Vagina (tissue), 2 donors: ENCODE measurements at regions not wholly inside any gene's neighbourhood (a gene's known extent, or its start where the extent isn't known, plus 50 kb on each side); places are given as distances from the start of the nearest gene placed in this dataset.

Experiments
- DNase-seq, 2 donors: peaks; one replicate each; pipeline ENCODE4 v3.0.0-alpha.2; 2017; ENCODE audit errors: extremely low spot score in 2 of 2
- H3K27ac ChIP-seq: fragments of 200-600 bp; sonication (generic); one replicate; pipeline ENCODE4 v1.5.1; 2019
- H3K27me3 ChIP-seq: fragments of 200-600 bp; sonication (generic); one replicate; pipeline ENCODE4 v1.5.1; 2019
- H3K36me3 ChIP-seq, 2 donors: fragments of 200-600 bp; sonication (generic); one replicate each; pipeline ENCODE4 v1.5.1; 2017 to 2019
- H3K4me1 ChIP-seq: fragments of 200-600 bp; sonication (generic); one replicate; pipeline ENCODE4 v1.5.1; 2019
- H3K4me3 ChIP-seq, 2 donors: fragments of 200-600 bp; sonication (generic); 1 replicate in 1 of 2; 2 replicates in 1 of 2; pipeline ENCODE4 v1.5.1; 2016 to 2019
- H3K9me3 ChIP-seq: fragments of 200-600 bp; sonication (generic); one replicate; pipeline ENCODE4 v1.5.1; 2019
- POLR2A ChIP-seq, 2 donors: fragments of 450-650 bp; IDR thresholded peaks; one replicate each; pipeline ENCODE4 v1.6.1; 2017; ENCODE audit warnings: antibody characterized with exemption in 2 of 2, mild to moderate bottlenecking in 2 of 2, moderate library complexity in 2 of 2
- POLR2AphosphoS5 ChIP-seq, 2 donors: sonication (generic); formaldehyde crosslinking; IDR thresholded peaks; one replicate each; pipeline ENCODE4 v1.9.0; 2017; ENCODE audit warnings: antibody characterized with exemption in 2 of 2, mild to moderate bottlenecking in 2 of 2, low read depth in 1 of 2; ENCODE audit not compliant: insufficient read depth in 1 of 2
- intact Hi-C: fragments of 100-400 bp; cut with DNase I; formaldehyde crosslinking; loops from one replicate; pipeline ENCODE4 v1.15.1; 2023
- TF ChIP-seq, protein P1 (sequence below), 3 experiments: fragments of 450-650 bp in 2 of 3; fragments of 200-600 bp in 1 of 3; sonication (generic) in 1 of 3; IDR thresholded peaks; one replicate each; pipeline ENCODE4 v1.5.1; 2017 to 2019; ENCODE audit warnings: antibody characterized with exemption in 3 of 3, mild to moderate bottlenecking in 2 of 3, moderate library complexity in 2 of 3

DNA sequence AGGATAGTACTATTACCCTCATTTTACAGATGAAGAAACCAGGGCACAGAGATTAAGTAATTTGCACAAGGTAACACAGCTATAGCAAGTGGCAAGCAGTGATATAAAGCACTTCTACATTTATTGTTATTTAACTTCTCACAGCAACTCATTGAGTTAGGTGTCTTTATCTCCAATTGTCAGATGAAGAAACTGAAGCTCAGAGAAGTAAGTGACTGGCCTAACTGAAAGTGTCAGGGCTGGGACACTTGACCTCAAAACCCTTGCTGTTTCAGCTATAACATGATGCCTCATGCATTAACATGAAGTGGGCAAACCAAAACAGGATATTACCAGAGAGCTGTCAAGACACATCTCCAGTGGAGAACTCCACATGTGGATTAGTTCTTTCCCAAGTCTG, 65.8 kb upstream of the LEKR1 start:
- Histone ChIP-seq H3K27ac (no peak overlapping the region), H3K9me3 (no peaks in the 10 kb centered on the region), H3K36me3 (no peaks in the 10 kb centered on the region), H3K4me1 (no peaks in the 10 kb centered on the region), H3K27me3 (no peaks in the 10 kb centered on the region), H3K4me3 (no peak overlapping the region)
- intact Hi-C loops, result no loop called here
- TF ChIP-seq POLR2AphosphoS5 (IDR thresholded peaks at IDR 0.05; ENCODE audit: insufficient read depth in 1 of 2, low read depth in 1 of 2) (no peak), POLR2A (IDR thresholded peaks at IDR 0.05) (no peak)
- TF ChIP-seq, protein P1, sequence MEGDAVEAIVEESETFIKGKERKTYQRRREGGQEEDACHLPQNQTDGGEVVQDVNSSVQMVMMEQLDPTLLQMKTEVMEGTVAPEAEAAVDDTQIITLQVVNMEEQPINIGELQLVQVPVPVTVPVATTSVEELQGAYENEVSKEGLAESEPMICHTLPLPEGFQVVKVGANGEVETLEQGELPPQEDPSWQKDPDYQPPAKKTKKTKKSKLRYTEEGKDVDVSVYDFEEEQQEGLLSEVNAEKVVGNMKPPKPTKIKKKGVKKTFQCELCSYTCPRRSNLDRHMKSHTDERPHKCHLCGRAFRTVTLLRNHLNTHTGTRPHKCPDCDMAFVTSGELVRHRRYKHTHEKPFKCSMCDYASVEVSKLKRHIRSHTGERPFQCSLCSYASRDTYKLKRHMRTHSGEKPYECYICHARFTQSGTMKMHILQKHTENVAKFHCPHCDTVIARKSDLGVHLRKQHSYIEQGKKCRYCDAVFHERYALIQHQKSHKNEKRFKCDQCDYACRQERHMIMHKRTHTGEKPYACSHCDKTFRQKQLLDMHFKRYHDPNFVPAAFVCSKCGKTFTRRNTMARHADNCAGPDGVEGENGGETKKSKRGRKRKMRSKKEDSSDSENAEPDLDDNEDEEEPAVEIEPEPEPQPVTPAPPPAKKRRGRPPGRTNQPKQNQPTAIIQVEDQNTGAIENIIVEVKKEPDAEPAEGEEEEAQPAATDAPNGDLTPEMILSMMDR (IDR thresholded peaks at IDR 0.05), result no peak
- DNase-seq, result no peak

DNA sequence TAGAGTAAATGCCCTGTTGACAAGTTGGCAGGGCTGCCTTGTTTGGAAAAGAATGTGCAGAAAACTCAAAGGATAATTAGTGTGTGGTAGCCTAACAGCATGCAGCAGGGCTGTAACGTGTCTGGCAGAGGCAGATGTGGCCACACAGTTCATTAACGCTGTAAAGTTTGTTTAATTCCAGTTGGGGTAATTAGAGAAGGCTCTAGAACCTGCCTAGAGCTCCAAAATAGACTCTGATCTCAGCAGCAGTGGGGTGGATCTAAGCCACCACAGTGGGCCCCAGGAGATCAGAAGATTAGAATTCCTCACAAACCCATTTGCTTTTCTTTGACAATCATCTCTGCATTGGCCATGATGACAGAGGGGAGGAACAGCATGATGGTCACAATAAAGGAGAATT, 65.1 kb upstream of the LEKR1 start:
- H3K36me3 ChIP-seq, result no peaks in the 10 kb centered on the region
- H3K4me1 ChIP-seq, result no peaks in the 10 kb centered on the region
- no peaks in the 10 kb centered on the region for H3K9me3 ChIP-seq
- no peak for DNase-seq
- no peaks in the 10 kb centered on the region for H3K27me3 ChIP-seq
- H3K27ac ChIP-seq, result no peak overlapping the region
- H3K4me3 ChIP-seq, result no peak overlapping the region
- intact Hi-C loops, result no loop called here
- TF ChIP-seq POLR2A (IDR thresholded peaks at IDR 0.05) (no peak), POLR2AphosphoS5 (IDR thresholded peaks at IDR 0.05; ENCODE audit: insufficient read depth in 1 of 2, low read depth in 1 of 2) (no peak)
- TF ChIP-seq, protein P1 (IDR thresholded peaks at IDR 0.05), result no peak

DNA sequence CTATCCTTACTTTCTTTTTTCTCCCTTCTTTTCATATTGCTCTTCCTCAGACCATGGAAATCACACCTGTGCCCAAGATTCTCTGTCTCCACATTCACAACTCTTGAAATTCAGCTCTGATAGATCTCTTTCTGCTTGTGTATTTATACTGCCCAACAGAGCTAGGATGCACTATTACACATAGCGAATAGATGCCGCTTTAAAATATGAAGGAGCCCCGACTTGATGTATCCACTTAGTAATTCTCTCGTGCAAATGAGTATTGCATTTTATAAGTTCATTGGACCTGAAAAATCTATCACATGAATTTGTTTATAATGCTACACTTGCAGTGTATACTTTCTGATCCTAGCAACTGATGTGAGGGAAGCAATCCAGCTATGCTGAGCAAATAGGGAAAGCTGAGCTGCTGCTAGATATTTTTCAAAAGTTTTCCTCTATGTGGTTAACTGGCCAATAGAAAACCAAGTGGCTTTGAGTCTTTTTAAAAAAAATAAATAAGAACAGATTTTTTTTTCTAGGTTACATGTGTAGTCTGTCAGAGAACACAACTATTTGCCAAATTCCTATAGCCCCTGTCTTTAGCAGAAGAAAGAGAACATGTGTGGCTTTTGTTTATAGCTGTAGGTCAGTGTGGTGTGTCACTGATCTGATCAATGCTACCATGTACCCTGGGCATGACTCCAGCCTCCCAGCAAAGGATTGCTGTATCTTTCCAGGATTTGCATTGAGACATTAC, 64.3 kb upstream of the LEKR1 start:
- no peak overlapping the region for H3K27ac ChIP-seq
- H3K36me3 ChIP-seq, result no peaks in the 10 kb centered on the region
- H3K9me3 ChIP-seq, result no peaks in the 10 kb centered on the region
- no peak for DNase-seq
- intact Hi-C loops, result no loop called here
- H3K4me1 ChIP-seq, result no peaks in the 10 kb centered on the region
- H3K4me3 ChIP-seq, result no peak overlapping the region
- H3K27me3 ChIP-seq, result no peaks in the 10 kb centered on the region
- TF ChIP-seq POLR2A (IDR thresholded peaks at IDR 0.05) (no peak), POLR2AphosphoS5 (IDR thresholded peaks at IDR 0.05; ENCODE audit: insufficient read depth in 1 of 2, low read depth in 1 of 2) (no peak)
- TF ChIP-seq, protein P1 (IDR thresholded peaks at IDR 0.05), result no peak

DNA sequence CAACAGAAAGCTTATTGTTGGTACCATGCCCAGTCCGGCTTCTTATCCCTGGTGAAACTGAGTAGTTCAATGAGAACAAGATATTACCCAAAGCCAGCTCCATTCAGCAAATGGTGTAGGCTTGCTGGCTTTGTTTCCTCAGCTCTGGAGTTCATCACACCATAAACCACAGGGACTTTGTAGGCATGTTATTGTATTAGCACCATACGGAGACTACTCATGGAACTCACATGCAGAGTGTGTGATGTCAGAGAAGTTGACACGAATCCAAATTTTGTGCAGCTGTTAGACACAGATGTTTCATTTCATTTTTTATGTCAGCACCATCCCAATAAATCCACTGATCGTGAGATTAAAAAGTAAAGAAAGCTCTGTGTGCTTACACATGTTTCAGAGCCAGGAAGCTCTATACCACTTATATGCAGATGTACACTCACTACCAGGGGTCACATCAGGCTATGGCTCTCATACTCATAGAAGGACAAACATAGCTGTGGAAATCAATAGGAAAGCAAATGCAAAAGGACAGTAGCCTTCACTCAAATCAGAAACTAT, 63.4 kb upstream of the LEKR1 start:
- TF ChIP-seq, protein P1 (IDR thresholded peaks at IDR 0.05), result no peak
- TF ChIP-seq POLR2A (IDR thresholded peaks at IDR 0.05) (no peak), POLR2AphosphoS5 (IDR thresholded peaks at IDR 0.05; ENCODE audit: insufficient read depth in 1 of 2, low read depth in 1 of 2) (no peak)
- H3K27me3 ChIP-seq, result no peaks in the 10 kb centered on the region
- H3K36me3 ChIP-seq, result no peaks in the 10 kb centered on the region
- no peak overlapping the region for H3K4me3 ChIP-seq
- no peak for DNase-seq
- H3K27ac ChIP-seq, result no peak overlapping the region
- H3K9me3 ChIP-seq, result no peaks in the 10 kb centered on the region
- intact Hi-C loops, result no loop called here
- no peaks in the 10 kb centered on the region for H3K4me1 ChIP-seq

DNA sequence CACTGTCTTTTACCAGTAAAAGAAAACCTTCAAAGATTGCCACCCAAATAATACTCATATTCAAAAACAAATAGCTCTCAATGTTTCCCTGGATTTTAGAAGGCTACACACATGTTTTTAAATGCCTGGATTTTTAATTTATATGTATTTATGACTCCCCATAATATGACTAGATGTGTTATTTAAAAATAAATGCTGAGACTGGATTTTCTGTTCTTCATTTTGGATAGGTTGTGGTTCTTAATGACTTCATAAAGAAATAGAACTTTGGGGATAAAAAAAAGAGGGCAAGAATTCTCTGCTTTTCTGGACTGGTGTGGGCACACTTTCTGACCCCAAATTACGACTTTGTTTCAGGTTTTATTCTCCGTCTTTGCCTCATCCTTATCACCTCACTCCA, 62.8 kb upstream of the LEKR1 start:
- intact Hi-C loops, result no loop called here
- TF ChIP-seq, protein P1 (IDR thresholded peaks at IDR 0.05), result no peak
- TF ChIP-seq POLR2A (IDR thresholded peaks at IDR 0.05), result no peak
- TF ChIP-seq POLR2AphosphoS5 (IDR thresholded peaks at IDR 0.05; ENCODE audit: insufficient read depth in 1 of 2, low read depth in 1 of 2), result no peak
- Histone ChIP-seq H3K27me3 (no peaks in the 10 kb centered on the region), H3K27ac (no peak overlapping the region), H3K4me3 (no peak overlapping the region), H3K4me1 (no peaks in the 10 kb centered on the region), H3K36me3 (no peaks in the 10 kb centered on the region), H3K9me3 (no peaks in the 10 kb centered on the region)
- DNase-seq, result no peak
